22Rv1 (cell line): ENCODE measurements at regions not wholly inside any gene's neighbourhood (a gene's known extent, or its start where the extent isn't known, plus 50 kb on each side); places are given as distances from the start of the nearest gene placed in this dataset.

Experiments used
- ZFX ChIP-seq: fragments of 450-650 bp; IDR thresholded peaks from 2 replicates; pipeline ENCODE4 v1.6.1; 2017; ENCODE audit warnings: antibody characterized with exemption, borderline replicate concordance
- TF ChIP-seq, protein P1 (sequence below): fragments of 450-650 bp; IDR thresholded peaks from 2 replicates; pipeline ENCODE4 v1.5.1; 2017; ENCODE audit warnings: mild to moderate bottlenecking

DNA sequence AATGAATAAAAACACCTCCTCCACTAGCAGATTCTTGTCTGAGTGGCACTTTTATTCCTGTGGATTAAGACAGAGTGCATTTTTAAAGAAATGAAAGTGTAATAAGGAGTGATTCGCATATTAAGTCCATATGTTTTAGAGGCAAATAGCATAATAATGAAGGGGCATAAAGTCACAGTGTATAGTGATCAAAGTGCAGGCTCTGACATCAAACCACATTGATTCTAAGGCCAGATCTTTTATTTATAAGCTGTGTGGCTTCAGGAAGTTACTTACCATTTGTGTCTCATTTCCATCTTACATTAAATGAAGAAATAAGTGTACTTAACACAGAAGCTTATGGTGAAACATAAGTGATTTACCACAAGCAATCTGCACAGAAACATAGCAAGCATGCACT, 332.8 kb downstream of the GASK1B start:
- TF ChIP-seq, protein P1, sequence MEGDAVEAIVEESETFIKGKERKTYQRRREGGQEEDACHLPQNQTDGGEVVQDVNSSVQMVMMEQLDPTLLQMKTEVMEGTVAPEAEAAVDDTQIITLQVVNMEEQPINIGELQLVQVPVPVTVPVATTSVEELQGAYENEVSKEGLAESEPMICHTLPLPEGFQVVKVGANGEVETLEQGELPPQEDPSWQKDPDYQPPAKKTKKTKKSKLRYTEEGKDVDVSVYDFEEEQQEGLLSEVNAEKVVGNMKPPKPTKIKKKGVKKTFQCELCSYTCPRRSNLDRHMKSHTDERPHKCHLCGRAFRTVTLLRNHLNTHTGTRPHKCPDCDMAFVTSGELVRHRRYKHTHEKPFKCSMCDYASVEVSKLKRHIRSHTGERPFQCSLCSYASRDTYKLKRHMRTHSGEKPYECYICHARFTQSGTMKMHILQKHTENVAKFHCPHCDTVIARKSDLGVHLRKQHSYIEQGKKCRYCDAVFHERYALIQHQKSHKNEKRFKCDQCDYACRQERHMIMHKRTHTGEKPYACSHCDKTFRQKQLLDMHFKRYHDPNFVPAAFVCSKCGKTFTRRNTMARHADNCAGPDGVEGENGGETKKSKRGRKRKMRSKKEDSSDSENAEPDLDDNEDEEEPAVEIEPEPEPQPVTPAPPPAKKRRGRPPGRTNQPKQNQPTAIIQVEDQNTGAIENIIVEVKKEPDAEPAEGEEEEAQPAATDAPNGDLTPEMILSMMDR: no peak
- no peak for TF ChIP-seq ZFX
